ENCODE measurements at regions not wholly inside any gene's neighbourhood (a gene's known extent, or its start where the extent isn't known, plus 50 kb on each side); places are given as distances from the start of the nearest gene placed in this dataset.

- Histone ChIP-seq H3K4me2 (ENCODE audit: low read length) (peak overlapping the region; percentile 45), H3K4me1 (ENCODE audit: control insufficient read depth, insufficient read depth, low read length) (peaks cover 32% of the 10 kb centered on the region), H3K4me3 (ENCODE audit: low read length) (no peak overlapping the region), H3K27me3 (ENCODE audit: control insufficient read depth, insufficient read depth, low read length) (no peaks in the 10 kb centered on the region), H3K36me3 (ENCODE audit: insufficient read depth, low read length) (no peaks in the 10 kb centered on the region), H3K9me3 (replicated peaks; ENCODE audit: low read length) (no peaks in the 10 kb centered on the region), H3K9ac (ENCODE audit: low read depth, low read length) (peak overlapping the region; percentile 36)
Measured at GRCh38 chr18:25467226-25467987, 115.4 kb upstream of the ZNF521 start.

GRCh38 chr18:25465152-25465732, 113.3 kb upstream of the ZNF521 start:
- Histone ChIP-seq H3K4me3 (ENCODE audit: low read length) (no peak overlapping the region), H3K27me3 (ENCODE audit: control insufficient read depth, insufficient read depth, low read length) (no peaks in the 10 kb centered on the region), H3K36me3 (ENCODE audit: insufficient read depth, low read length) (no peaks in the 10 kb centered on the region), H3K9ac (ENCODE audit: low read depth, low read length) (no peak overlapping the region), H3K4me1 (ENCODE audit: control insufficient read depth, insufficient read depth, low read length) (peaks cover 32% of the 10 kb centered on the region), H3K9me3 (replicated peaks; ENCODE audit: low read length) (no peaks in the 10 kb centered on the region), H3K4me2 (ENCODE audit: low read length) (no peak overlapping the region)

GRCh38 chr18:25464227-25464626, 112.3 kb upstream of the ZNF521 start:
- Histone ChIP-seq H3K36me3 (ENCODE audit: insufficient read depth, low read length) (no peaks in the 10 kb centered on the region), H3K4me1 (ENCODE audit: control insufficient read depth, insufficient read depth, low read length) (peaks cover 32% of the 10 kb centered on the region), H3K27me3 (ENCODE audit: control insufficient read depth, insufficient read depth, low read length) (no peaks in the 10 kb centered on the region), H3K9ac (ENCODE audit: low read depth, low read length) (no peak overlapping the region), H3K9me3 (replicated peaks; ENCODE audit: low read length) (no peaks in the 10 kb centered on the region), H3K4me3 (ENCODE audit: low read length) (no peak overlapping the region), H3K4me2 (ENCODE audit: low read length) (peak overlapping the region; percentile 7)

- no peaks in the 10 kb centered on the region for H3K36me3 ChIP-seq (ENCODE audit: insufficient read depth, low read length)
- peaks cover 32% of the 10 kb centered on the region for H3K4me1 ChIP-seq (ENCODE audit: control insufficient read depth, insufficient read depth, low read length)
- H3K9ac ChIP-seq (ENCODE audit: low read depth, low read length) = no peak overlapping the region
- no peak overlapping the region for H3K4me2 ChIP-seq (ENCODE audit: low read length)
- no peak overlapping the region for H3K4me3 ChIP-seq (ENCODE audit: low read length)
- H3K9me3 ChIP-seq (replicated peaks; ENCODE audit: low read length) = no peaks in the 10 kb centered on the region
- H3K27me3 ChIP-seq (ENCODE audit: control insufficient read depth, insufficient read depth, low read length) = no peaks in the 10 kb centered on the region
Measured at GRCh38 chr18:25463726-25464125, 111.8 kb upstream of the ZNF521 start.

GRCh38 chr18:25459814-25460213, 107.8 kb upstream of the ZNF521 start:
- peaks cover 10% of the 10 kb centered on the region for H3K4me1 ChIP-seq (ENCODE audit: control insufficient read depth, insufficient read depth, low read length)
- H3K9ac ChIP-seq (ENCODE audit: low read depth, low read length) = no peak overlapping the region
- H3K36me3 ChIP-seq (ENCODE audit: insufficient read depth, low read length) = no peaks in the 10 kb centered on the region
- no peak overlapping the region for H3K4me3 ChIP-seq (ENCODE audit: low read length)
- H3K27me3 ChIP-seq (ENCODE audit: control insufficient read depth, insufficient read depth, low read length) = no peaks in the 10 kb centered on the region
- no peak overlapping the region for H3K4me2 ChIP-seq (ENCODE audit: low read length)
- no peaks in the 10 kb centered on the region for H3K9me3 ChIP-seq (replicated peaks; ENCODE audit: low read length)

- peaks cover 10% of the 10 kb centered on the region for H3K4me1 ChIP-seq (ENCODE audit: control insufficient read depth, insufficient read depth, low read length)
Measured at GRCh38 chr18:25457601-25458000, 105.6 kb upstream of the ZNF521 start.

GRCh38 chr18:25457126-25457525, 105.2 kb upstream of the ZNF521 start:
- H3K4me2 ChIP-seq (ENCODE audit: low read length) = no peak overlapping the region

More at GRCh38 chr18:25457601-25458000, 105.6 kb upstream of the ZNF521 start:
- Histone ChIP-seq H3K9me3 (replicated peaks; ENCODE audit: low read length) (no peaks in the 10 kb centered on the region), H3K36me3 (ENCODE audit: insufficient read depth, low read length) (no peaks in the 10 kb centered on the region), H3K9ac (ENCODE audit: low read depth, low read length) (no peak overlapping the region), H3K4me2 (ENCODE audit: low read length) (no peak overlapping the region), H3K4me3 (ENCODE audit: low read length) (no peak overlapping the region), H3K27me3 (ENCODE audit: control insufficient read depth, insufficient read depth, low read length) (no peaks in the 10 kb centered on the region)

GRCh38 chr18:25456334-25457010, 104.5 kb upstream of the ZNF521 start:
- no peak overlapping the region for H3K4me2 ChIP-seq (ENCODE audit: low read length)
- H3K36me3 ChIP-seq (ENCODE audit: insufficient read depth, low read length) = no peaks in the 10 kb centered on the region
- no peaks in the 10 kb centered on the region for H3K9me3 ChIP-seq (replicated peaks; ENCODE audit: low read length)
- H3K9ac ChIP-seq (ENCODE audit: low read depth, low read length) = no peak overlapping the region
- H3K27me3 ChIP-seq (ENCODE audit: control insufficient read depth, insufficient read depth, low read length) = no peaks in the 10 kb centered on the region
- H3K4me1 ChIP-seq (ENCODE audit: control insufficient read depth, insufficient read depth, low read length) = peaks cover 10% of the 10 kb centered on the region
- H3K4me3 ChIP-seq (ENCODE audit: low read length) = no peak overlapping the region

More at GRCh38 chr18:25457126-25457525, 105.2 kb upstream of the ZNF521 start:
- no peak overlapping the region for H3K9ac ChIP-seq (ENCODE audit: low read depth, low read length)
- peaks cover 10% of the 10 kb centered on the region for H3K4me1 ChIP-seq (ENCODE audit: control insufficient read depth, insufficient read depth, low read length)
- H3K4me3 ChIP-seq (ENCODE audit: low read length) = no peak overlapping the region
- no peaks in the 10 kb centered on the region for H3K36me3 ChIP-seq (ENCODE audit: insufficient read depth, low read length)
- H3K27me3 ChIP-seq (ENCODE audit: control insufficient read depth, insufficient read depth, low read length) = no peaks in the 10 kb centered on the region
- no peaks in the 10 kb centered on the region for H3K9me3 ChIP-seq (replicated peaks; ENCODE audit: low read length)

- Histone ChIP-seq H3K27me3 (ENCODE audit: control insufficient read depth, insufficient read depth, low read length) (no peaks in the 10 kb centered on the region), H3K9ac (ENCODE audit: low read depth, low read length) (no peak overlapping the region), H3K4me3 (ENCODE audit: low read length) (no peak overlapping the region), H3K4me1 (ENCODE audit: control insufficient read depth, insufficient read depth, low read length) (peaks cover 10% of the 10 kb centered on the region), H3K36me3 (ENCODE audit: insufficient read depth, low read length) (no peaks in the 10 kb centered on the region), H3K9me3 (replicated peaks; ENCODE audit: low read length) (no peaks in the 10 kb centered on the region), H3K4me2 (ENCODE audit: low read length) (no peak overlapping the region)
Measured at GRCh38 chr18:25455646-25456045, 103.7 kb upstream of the ZNF521 start.

GRCh38 chr18:25455159-25455558, 103.2 kb upstream of the ZNF521 start:
- H3K4me3 ChIP-seq (ENCODE audit: low read length) = no peak overlapping the region
- no peaks in the 10 kb centered on the region for H3K9me3 ChIP-seq (replicated peaks; ENCODE audit: low read length)
- H3K4me2 ChIP-seq (ENCODE audit: low read length) = no peak overlapping the region
- peaks cover 10% of the 10 kb centered on the region for H3K4me1 ChIP-seq (ENCODE audit: control insufficient read depth, insufficient read depth, low read length)
- no peaks in the 10 kb centered on the region for H3K27me3 ChIP-seq (ENCODE audit: control insufficient read depth, insufficient read depth, low read length)
- no peak overlapping the region for H3K9ac ChIP-seq (ENCODE audit: low read depth, low read length)
- H3K36me3 ChIP-seq (ENCODE audit: insufficient read depth, low read length) = no peaks in the 10 kb centered on the region

GRCh38 chr18:25454730-25455129, 102.8 kb upstream of the ZNF521 start:
- Histone ChIP-seq H3K4me3 (ENCODE audit: low read length) (no peak overlapping the region), H3K9ac (ENCODE audit: low read depth, low read length) (no peak overlapping the region), H3K27me3 (ENCODE audit: control insufficient read depth, insufficient read depth, low read length) (no peaks in the 10 kb centered on the region), H3K4me2 (ENCODE audit: low read length) (no peak overlapping the region), H3K4me1 (ENCODE audit: control insufficient read depth, insufficient read depth, low read length) (peaks cover 10% of the 10 kb centered on the region), H3K9me3 (replicated peaks; ENCODE audit: low read length) (no peaks in the 10 kb centered on the region), H3K36me3 (ENCODE audit: insufficient read depth, low read length) (no peaks in the 10 kb centered on the region)

All from skeletal muscle satellite cell (primary cell).